ENCODE measurements at regions not wholly inside any gene's neighbourhood (a gene's known extent, or its start where the extent isn't known, plus 50 kb on each side); places are given as distances from the start of the nearest gene placed in this dataset.

DNA sequence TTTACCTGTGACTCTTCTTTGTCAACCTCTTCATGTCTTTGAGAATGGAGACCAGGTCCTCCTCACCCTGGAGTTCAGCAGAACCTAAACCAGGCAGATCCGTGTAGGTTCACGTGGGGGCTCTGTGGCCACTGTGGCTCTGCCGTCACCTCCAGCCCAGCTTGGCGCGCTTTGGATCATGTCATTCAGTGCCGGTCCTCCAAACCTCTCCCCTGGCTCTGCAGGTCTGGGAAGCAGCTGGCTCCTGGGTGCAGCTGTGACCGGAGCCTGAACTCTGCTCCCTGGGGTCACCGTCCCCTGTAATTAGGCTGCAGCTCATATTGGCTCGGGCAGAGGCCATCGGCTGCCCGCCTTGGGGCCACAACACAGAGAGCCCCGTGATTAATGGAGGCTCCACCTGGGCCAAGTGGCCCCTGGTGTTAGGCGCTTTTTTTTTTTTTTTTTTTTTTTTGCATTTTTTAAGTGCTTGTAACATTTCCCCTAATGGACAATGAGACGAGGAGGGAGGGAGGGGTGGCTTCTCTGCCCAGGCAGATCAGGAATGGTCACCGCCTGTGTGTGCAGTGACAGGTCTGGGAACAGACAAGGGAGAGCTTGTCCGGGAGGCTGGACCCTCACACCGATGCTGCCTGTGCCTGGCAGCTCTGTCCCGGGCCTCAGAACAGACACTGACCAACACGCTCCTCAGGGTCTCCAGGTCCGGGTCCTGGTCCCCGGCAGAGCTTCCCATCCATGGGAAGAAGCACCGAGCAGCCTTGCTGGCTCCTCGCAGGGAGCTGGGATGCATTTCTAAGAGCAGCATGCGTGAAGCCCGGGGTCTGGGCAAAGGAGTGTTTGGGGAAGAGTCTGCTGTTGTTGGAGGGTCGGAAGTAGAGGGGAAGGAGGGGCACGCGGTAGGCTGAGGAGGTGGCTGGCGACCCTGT lies 247.9 kb downstream of the SEC14L1 start (continued):
- TF ChIP-seq, protein P1, sequence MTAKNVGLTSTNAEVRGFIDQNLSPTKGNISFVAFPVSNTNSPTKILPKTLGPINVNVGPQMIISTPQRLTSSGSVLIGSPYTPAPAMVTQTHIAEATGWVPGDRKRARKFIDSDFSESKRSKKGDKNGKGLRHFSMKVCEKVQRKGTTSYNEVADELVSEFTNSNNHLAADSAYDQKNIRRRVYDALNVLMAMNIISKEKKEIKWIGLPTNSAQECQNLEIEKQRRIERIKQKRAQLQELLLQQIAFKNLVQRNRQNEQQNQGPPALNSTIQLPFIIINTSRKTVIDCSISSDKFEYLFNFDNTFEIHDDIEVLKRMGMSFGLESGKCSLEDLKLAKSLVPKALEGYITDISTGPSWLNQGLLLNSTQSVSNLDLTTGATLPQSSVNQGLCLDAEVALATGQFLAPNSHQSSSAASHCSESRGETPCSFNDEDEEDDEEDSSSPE (CRISPR knock-in tag; IDR thresholded peaks at IDR 0.05) = peak; percentile 39; the same call in 1 of the 2 replicates
- TF ChIP-seq, protein P2, sequence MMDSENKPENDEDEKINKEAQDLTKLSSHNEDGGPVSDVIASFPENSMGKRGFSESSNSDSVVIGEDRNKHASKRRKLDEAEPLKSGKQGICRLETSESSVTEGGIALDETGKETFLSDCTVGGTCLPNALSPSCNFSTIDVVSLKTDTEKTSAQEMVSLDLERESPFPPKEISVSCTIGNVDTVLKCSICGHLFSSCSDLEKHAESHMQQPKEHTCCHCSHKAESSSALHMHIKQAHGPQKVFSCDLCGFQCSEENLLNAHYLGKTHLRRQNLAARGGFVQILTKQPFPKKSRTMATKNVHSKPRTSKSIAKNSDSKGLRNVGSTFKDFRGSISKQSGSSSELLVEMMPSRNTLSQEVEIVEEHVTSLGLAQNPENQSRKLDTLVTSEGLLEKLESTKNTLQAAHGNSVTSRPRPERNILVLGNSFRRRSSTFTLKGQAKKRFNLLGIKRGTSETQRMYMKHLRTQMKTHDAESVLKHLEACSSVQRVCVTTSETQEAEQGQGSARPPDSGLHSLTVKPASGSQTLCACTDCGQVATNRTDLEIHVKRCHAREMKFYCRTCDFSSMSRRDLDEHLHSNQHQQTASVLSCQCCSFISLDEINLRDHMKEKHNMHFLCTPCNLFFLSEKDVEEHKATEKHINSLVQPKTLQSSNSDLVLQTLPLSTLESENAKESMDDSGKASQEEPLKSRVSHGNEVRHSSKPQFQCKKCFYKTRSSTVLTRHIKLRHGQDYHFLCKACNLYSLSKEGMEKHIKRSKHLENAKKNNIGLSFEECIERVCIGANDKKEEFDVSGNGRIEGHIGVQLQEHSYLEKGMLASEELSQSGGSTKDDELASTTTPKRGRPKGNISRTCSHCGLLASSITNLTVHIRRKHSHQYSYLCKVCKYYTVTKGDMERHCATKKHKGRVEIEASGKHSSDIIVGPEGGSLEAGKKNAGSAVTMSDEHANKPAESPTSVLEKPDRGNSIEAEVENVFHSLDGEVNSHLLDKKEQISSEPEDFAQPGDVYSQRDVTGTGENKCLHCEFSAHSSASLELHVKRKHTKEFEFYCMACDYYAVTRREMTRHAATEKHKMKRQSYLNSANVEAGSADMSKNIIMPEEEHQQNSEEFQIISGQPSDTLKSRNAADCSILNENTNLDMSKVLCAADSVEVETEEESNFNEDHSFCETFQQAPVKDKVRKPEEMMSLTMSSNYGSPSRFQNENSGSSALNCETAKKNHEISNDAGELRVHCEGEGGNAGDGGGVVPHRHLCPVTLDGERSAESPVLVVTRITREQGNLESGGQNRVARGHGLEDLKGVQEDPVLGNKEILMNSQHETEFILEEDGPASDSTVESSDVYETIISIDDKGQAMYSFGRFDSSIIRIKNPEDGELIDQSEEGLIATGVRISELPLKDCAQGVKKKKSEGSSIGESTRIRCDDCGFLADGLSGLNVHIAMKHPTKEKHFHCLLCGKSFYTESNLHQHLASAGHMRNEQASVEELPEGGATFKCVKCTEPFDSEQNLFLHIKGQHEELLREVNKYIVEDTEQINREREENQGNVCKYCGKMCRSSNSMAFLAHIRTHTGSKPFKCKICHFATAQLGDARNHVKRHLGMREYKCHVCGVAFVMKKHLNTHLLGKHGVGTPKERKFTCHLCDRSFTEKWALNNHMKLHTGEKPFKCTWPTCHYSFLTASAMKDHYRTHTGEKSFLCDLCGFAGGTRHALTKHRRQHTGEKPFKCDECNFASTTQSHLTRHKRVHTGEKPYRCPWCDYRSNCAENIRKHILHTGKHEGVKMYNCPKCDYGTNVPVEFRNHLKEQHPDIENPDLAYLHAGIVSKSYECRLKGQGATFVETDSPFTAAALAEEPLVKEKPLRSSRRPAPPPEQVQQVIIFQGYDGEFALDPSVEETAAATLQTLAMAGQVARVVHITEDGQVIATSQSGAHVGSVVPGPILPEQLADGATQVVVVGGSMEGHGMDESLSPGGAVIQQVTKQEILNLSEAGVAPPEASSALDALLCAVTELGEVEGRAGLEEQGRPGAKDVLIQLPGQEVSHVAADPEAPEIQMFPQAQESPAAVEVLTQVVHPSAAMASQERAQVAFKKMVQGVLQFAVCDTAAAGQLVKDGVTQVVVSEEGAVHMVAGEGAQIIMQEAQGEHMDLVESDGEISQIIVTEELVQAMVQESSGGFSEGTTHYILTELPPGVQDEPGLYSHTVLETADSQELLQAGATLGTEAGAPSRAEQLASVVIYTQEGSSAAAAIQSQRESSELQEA (CRISPR knock-in tag; IDR thresholded peaks at IDR 0.05; ENCODE audit: not compliant biosample characterization) = peak; percentile 30
- TF ChIP-seq DR1 (CRISPR knock-in tag; IDR thresholded peaks at IDR 0.05) (no peak), XRCC5 (optimal IDR thresholded peaks at IDR 0.05; ENCODE audit: low read length) (peak; percentile 62), ZBTB21 (CRISPR knock-in tag; IDR thresholded peaks at IDR 0.05) (no peak), GATA4 (IDR thresholded peaks at IDR 0.05; ENCODE audit: borderline replicate concordance, low read depth) (0 out of 2 replicates have a peak, but pooled peaks have one; percentile 6), ZNF644 (CRISPR knock-in tag; IDR thresholded peaks at IDR 0.05; ENCODE audit: low read depth) (no peak)
- TF ChIP-seq, protein P3, sequence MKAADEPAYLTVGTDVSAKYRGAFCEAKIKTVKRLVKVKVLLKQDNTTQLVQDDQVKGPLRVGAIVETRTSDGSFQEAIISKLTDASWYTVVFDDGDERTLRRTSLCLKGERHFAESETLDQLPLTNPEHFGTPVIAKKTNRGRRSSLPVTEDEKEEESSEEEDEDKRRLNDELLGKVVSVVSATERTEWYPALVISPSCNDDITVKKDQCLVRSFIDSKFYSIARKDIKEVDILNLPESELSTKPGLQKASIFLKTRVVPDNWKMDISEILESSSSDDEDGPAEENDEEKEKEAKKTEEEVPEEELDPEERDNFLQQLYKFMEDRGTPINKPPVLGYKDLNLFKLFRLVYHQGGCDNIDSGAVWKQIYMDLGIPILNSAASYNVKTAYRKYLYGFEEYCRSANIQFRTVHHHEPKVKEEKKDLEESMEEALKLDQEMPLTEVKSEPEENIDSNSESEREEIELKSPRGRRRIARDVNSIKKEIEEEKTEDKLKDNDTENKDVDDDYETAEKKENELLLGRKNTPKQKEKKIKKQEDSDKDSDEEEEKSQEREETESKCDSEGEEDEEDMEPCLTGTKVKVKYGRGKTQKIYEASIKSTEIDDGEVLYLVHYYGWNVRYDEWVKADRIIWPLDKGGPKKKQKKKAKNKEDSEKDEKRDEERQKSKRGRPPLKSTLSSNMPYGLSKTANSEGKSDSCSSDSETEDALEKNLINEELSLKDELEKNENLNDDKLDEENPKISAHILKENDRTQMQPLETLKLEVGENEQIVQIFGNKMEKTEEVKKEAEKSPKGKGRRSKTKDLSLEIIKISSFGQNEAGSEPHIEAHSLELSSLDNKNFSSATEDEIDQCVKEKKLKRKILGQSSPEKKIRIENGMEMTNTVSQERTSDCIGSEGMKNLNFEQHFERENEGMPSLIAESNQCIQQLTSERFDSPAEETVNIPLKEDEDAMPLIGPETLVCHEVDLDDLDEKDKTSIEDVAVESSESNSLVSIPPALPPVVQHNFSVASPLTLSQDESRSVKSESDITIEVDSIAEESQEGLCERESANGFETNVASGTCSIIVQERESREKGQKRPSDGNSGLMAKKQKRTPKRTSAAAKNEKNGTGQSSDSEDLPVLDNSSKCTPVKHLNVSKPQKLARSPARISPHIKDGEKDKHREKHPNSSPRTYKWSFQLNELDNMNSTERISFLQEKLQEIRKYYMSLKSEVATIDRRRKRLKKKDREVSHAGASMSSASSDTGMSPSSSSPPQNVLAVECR (CRISPR knock-in tag; IDR thresholded peaks at IDR 0.05; ENCODE audit: borderline replicate concordance) = peak; percentile 76
- TF ChIP-seq, protein P4, sequence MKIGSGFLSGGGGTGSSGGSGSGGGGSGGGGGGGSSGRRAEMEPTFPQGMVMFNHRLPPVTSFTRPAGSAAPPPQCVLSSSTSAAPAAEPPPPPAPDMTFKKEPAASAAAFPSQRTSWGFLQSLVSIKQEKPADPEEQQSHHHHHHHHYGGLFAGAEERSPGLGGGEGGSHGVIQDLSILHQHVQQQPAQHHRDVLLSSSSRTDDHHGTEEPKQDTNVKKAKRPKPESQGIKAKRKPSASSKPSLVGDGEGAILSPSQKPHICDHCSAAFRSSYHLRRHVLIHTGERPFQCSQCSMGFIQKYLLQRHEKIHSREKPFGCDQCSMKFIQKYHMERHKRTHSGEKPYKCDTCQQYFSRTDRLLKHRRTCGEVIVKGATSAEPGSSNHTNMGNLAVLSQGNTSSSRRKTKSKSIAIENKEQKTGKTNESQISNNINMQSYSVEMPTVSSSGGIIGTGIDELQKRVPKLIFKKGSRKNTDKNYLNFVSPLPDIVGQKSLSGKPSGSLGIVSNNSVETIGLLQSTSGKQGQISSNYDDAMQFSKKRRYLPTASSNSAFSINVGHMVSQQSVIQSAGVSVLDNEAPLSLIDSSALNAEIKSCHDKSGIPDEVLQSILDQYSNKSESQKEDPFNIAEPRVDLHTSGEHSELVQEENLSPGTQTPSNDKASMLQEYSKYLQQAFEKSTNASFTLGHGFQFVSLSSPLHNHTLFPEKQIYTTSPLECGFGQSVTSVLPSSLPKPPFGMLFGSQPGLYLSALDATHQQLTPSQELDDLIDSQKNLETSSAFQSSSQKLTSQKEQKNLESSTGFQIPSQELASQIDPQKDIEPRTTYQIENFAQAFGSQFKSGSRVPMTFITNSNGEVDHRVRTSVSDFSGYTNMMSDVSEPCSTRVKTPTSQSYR (CRISPR knock-in tag; IDR thresholded peaks at IDR 0.05; ENCODE audit: borderline replicate concordance) = no peak

All from HepG2 (cell line).